ENCODE measurements at regions not wholly inside any gene's neighbourhood (a gene's known extent, or its start where the extent isn't known, plus 50 kb on each side); places are given as distances from the start of the nearest gene placed in this dataset.

- no peak for DNase-seq
Observed at GRCh38 chr2:21910832-21911507, 787.2 kb downstream of the TDRD15 start.

- no peak for DNase-seq
Observed at GRCh38 chr2:21912405-21912804, 788.6 kb downstream of the TDRD15 start.

GRCh38 chr2:21915201-21915600 lies 791.4 kb downstream of the TDRD15 start:
- DNase-seq = no peak

- DNase-seq = no peak
Observed at GRCh38 chr2:21916934-21917522, 793.3 kb downstream of the TDRD15 start.

GRCh38 chr2:21920721-21921120 lies 797.0 kb downstream of the TDRD15 start:
- DNase-seq = no peak

GRCh38 chr2:21924640-21925285 lies 801.0 kb downstream of the TDRD15 start:
- DNase-seq = no peak

GRCh38 chr2:21928292-21928691 lies 804.5 kb downstream of the TDRD15 start:
- no peak for DNase-seq

GRCh38 chr2:21930226-21930625 lies 806.5 kb downstream of the TDRD15 start:
- DNase-seq = no peak

GRCh38 chr2:21939967-21940366 lies 816.2 kb downstream of the TDRD15 start:
- no peak for DNase-seq

- DNase-seq = no peak
Observed at GRCh38 chr2:21944536-21944935, 820.8 kb downstream of the TDRD15 start.

- DNase-seq = no peak
Observed at GRCh38 chr2:21945658-21946057, 821.9 kb downstream of the TDRD15 start.

- no peak for DNase-seq
Observed at GRCh38 chr2:21947046-21947445, 823.3 kb downstream of the TDRD15 start.

GRCh38 chr2:21966139-21966538 lies 842.4 kb downstream of the TDRD15 start:
- DNase-seq = no peak

- DNase-seq = no peak
Observed at GRCh38 chr2:21970971-21971370, 847.2 kb downstream of the TDRD15 start.

- DNase-seq = no peak
Observed at GRCh38 chr2:21972586-21972985, 848.8 kb downstream of the TDRD15 start.

GRCh38 chr2:21981127-21981526 lies 857.4 kb downstream of the TDRD15 start:
- DNase-seq = no peak

GRCh38 chr2:21993002-21993401 lies 869.2 kb downstream of the TDRD15 start:
- DNase-seq = no peak

GRCh38 chr2:21996339-21996738 lies 872.6 kb downstream of the TDRD15 start:
- DNase-seq = no peak

GRCh38 chr2:21999522-21999921 lies 875.8 kb downstream of the TDRD15 start:
- no peak for DNase-seq

GRCh38 chr2:22002066-22002465 lies 878.3 kb downstream of the TDRD15 start:
- DNase-seq = no peak

- no peak for DNase-seq
Observed at GRCh38 chr2:22003270-22003669, 879.5 kb downstream of the TDRD15 start.

GRCh38 chr2:22011048-22011447 lies 887.3 kb downstream of the TDRD15 start:
- no peak for DNase-seq

GRCh38 chr2:22020091-22020742 lies 896.4 kb downstream of the TDRD15 start:
- no peak for DNase-seq
